ENCODE measurements at regions not wholly inside any gene's neighbourhood (a gene's known extent, or its start where the extent isn't known, plus 50 kb on each side); places are given as distances from the start of the nearest gene placed in this dataset.

DNA sequence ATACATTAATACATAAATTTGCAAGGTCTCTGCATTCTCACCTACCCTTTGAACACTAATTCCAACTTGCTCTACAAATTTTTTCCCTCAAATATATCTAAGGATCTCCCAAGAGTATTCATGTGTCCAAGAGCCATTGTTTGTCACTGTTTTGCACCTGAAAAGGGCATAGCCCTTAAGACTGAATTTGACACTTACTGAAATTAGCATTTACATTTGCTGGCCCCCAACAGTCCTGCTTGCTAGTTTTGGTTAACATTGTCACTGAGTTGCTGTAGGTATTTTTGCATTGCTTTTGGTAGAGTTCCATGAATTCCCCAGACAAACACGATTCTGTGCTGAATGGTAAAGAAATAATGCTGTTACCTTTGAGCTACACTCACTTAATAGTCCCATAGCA, 57.3 kb downstream of the KCNA4 start:
- TF ChIP-seq EZH2phosphoT487 (IDR thresholded peaks at IDR 0.05; ENCODE audit: borderline replicate concordance, low read length) (no peak), EZH2 (IDR thresholded peaks at IDR 0.05; ENCODE audit: low read length, unreplicated experiment) (no peak)
- TF ChIP-seq, protein P1, sequence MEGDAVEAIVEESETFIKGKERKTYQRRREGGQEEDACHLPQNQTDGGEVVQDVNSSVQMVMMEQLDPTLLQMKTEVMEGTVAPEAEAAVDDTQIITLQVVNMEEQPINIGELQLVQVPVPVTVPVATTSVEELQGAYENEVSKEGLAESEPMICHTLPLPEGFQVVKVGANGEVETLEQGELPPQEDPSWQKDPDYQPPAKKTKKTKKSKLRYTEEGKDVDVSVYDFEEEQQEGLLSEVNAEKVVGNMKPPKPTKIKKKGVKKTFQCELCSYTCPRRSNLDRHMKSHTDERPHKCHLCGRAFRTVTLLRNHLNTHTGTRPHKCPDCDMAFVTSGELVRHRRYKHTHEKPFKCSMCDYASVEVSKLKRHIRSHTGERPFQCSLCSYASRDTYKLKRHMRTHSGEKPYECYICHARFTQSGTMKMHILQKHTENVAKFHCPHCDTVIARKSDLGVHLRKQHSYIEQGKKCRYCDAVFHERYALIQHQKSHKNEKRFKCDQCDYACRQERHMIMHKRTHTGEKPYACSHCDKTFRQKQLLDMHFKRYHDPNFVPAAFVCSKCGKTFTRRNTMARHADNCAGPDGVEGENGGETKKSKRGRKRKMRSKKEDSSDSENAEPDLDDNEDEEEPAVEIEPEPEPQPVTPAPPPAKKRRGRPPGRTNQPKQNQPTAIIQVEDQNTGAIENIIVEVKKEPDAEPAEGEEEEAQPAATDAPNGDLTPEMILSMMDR (conservative IDR thresholded peaks at IDR 0.05; ENCODE audit: low read depth, low read length) = no peak
- no peak overlapping the region for H2AFZ ChIP-seq (ENCODE audit: low read length)
- no peak overlapping the region for H3K4me2 ChIP-seq (ENCODE audit: low read length)
- BruUV-seq (replicated peaks) = no TSS peak
- H3K9me2 ChIP-seq (replicated peaks; ENCODE audit: low read length) = no peaks in the 10 kb centered on the region
- DNase-seq (no peak), ATAC-seq (no peak)
- no peak overlapping the region for H3K27ac ChIP-seq (ENCODE audit: low read length)
- H4K20me1 ChIP-seq (ENCODE audit: low read length) = no peaks in the 10 kb centered on the region
- no peaks in the 10 kb centered on the region for H3K36me3 ChIP-seq (ENCODE audit: low read depth, low read length)
- no peak overlapping the region for H3K4me3 ChIP-seq (ENCODE audit: low read length)
- no peak overlapping the region for H3K9ac ChIP-seq (ENCODE audit: low read length)
- CTCF ChIA-PET = no interaction called here
- H3K27me3 ChIP-seq (ENCODE audit: low read length) = no peaks in the 10 kb centered on the region
- no peaks in the 10 kb centered on the region for H3K4me1 ChIP-seq (ENCODE audit: insufficient read depth, low read length)
- no peaks in the 10 kb centered on the region for H3K79me2 ChIP-seq (ENCODE audit: low read length)
- no peaks in the 10 kb centered on the region for H3F3A ChIP-seq (ENCODE audit: low read length, unreplicated experiment)
- H3K9me3 ChIP-seq (ENCODE audit: low read length) = no peaks in the 10 kb centered on the region
- POLR2A ChIA-PET (ENCODE audit: unreplicated experiment) = no interaction called here
- intact Hi-C loops (cut with micrococcal nuclease) = no loop called here

DNA sequence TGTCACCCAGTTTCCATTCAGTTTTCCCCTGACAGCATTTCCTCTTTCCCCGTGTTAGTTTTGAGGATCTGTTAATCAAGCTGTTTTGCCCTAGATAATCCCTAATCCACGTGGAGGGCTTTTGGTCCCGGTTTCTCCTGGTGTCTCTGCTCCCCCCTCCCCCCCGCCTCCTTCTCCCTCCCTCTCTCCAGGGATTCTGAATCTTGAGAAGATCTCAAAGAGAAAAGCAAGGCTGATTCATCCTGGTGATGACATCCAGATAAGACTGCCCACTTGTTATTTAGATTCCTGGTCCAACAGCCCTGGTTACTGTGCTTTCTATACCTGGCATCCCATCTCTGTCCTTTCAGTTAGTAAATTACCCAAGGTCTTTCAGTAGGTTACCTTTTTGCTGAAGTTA, 59.4 kb downstream of the KCNA4 start:
- ATAC-seq (no peak), DNase-seq (no peak)
- H3K27me3 ChIP-seq (ENCODE audit: low read length) = no peaks in the 10 kb centered on the region
- H3K9me3 ChIP-seq (ENCODE audit: low read length) = no peaks in the 10 kb centered on the region
- no peak overlapping the region for H3K27ac ChIP-seq (ENCODE audit: low read length)
- POLR2A ChIA-PET (ENCODE audit: unreplicated experiment) = no interaction called here
- TF ChIP-seq, protein P1 (conservative IDR thresholded peaks at IDR 0.05; ENCODE audit: low read depth, low read length) = no peak
- TF ChIP-seq EZH2phosphoT487 (IDR thresholded peaks at IDR 0.05; ENCODE audit: borderline replicate concordance, low read length) (no peak), EZH2 (IDR thresholded peaks at IDR 0.05; ENCODE audit: low read length, unreplicated experiment) (no peak)
- H3K4me2 ChIP-seq (ENCODE audit: low read length) = no peak overlapping the region
- H3K4me3 ChIP-seq (ENCODE audit: low read length) = no peak overlapping the region
- CTCF ChIA-PET = no interaction called here
- H4K20me1 ChIP-seq (ENCODE audit: low read length) = no peaks in the 10 kb centered on the region
- H3K4me1 ChIP-seq (ENCODE audit: insufficient read depth, low read length) = no peaks in the 10 kb centered on the region
- no peak overlapping the region for H3K9ac ChIP-seq (ENCODE audit: low read length)
- no TSS peak for BruUV-seq (replicated peaks)
- no peaks in the 10 kb centered on the region for H3K79me2 ChIP-seq (ENCODE audit: low read length)
- H3K9me2 ChIP-seq (replicated peaks; ENCODE audit: low read length) = no peaks in the 10 kb centered on the region
- H3K36me3 ChIP-seq (ENCODE audit: low read depth, low read length) = no peaks in the 10 kb centered on the region
- H2AFZ ChIP-seq (ENCODE audit: low read length) = no peak overlapping the region
- intact Hi-C loops (cut with micrococcal nuclease) = no loop called here
- no peaks in the 10 kb centered on the region for H3F3A ChIP-seq (ENCODE audit: low read length, unreplicated experiment)

DNA sequence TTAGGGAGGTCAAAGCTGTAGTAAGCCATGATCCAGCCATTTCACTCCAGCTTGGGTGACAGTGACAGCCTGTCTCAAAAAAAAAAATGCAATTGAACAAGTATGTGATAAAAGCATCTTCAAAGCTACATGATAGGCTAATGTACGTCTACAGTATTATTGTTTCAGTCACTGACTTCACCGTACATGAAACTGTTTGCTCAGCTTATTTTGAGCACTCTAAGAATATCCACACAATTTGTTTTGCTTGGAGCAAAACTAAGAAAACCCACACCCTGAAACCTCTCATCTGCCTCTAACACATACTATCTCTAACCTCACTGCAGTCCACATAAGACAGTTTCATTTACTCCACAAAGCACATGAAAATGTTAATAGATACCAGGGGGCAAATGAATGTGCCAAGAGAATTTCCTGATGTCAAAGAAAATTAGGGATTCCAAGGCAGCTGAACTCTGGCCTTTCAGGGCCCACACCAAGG, 60.7 kb downstream of the KCNA4 start:
- no peaks in the 10 kb centered on the region for H3K27me3 ChIP-seq (ENCODE audit: low read length)
- no peaks in the 10 kb centered on the region for H3K36me3 ChIP-seq (ENCODE audit: low read depth, low read length)
- H3K9me2 ChIP-seq (replicated peaks; ENCODE audit: low read length) = no peaks in the 10 kb centered on the region
- POLR2A ChIA-PET (ENCODE audit: unreplicated experiment) = no interaction called here
- H3K4me3 ChIP-seq (ENCODE audit: low read length) = no peak overlapping the region
- no TSS peak for BruUV-seq (replicated peaks)
- no peak overlapping the region for H3K27ac ChIP-seq (ENCODE audit: low read length)
- ATAC-seq = no peak
- no peak for DNase-seq
- TF ChIP-seq EZH2phosphoT487 (IDR thresholded peaks at IDR 0.05; ENCODE audit: borderline replicate concordance, low read length) (no peak), EZH2 (IDR thresholded peaks at IDR 0.05; ENCODE audit: low read length, unreplicated experiment) (no peak)
- TF ChIP-seq, protein P1 (conservative IDR thresholded peaks at IDR 0.05; ENCODE audit: low read depth, low read length) = no peak
- no peaks in the 10 kb centered on the region for H4K20me1 ChIP-seq (ENCODE audit: low read length)
- CTCF ChIA-PET = no interaction called here
- intact Hi-C loops (cut with micrococcal nuclease) = no loop called here
- H2AFZ ChIP-seq (ENCODE audit: low read length) = no peak overlapping the region
- 0 out of 2 replicates have a peak, but pooled peaks cover 4% of the 10 kb centered on the region for H3K9me3 ChIP-seq (ENCODE audit: low read length)
- H3K79me2 ChIP-seq (ENCODE audit: low read length) = no peaks in the 10 kb centered on the region
- H3K4me1 ChIP-seq (ENCODE audit: insufficient read depth, low read length) = no peaks in the 10 kb centered on the region
- no peaks in the 10 kb centered on the region for H3F3A ChIP-seq (ENCODE audit: low read length, unreplicated experiment)
- no peak overlapping the region for H3K4me2 ChIP-seq (ENCODE audit: low read length)
- H3K9ac ChIP-seq (ENCODE audit: low read length) = no peak overlapping the region
